Sigmoid colon (tissue), 6 donors: ENCODE measurements at regions not wholly inside any gene's neighbourhood (a gene's known extent, or its start where the extent isn't known, plus 50 kb on each side); places are given as distances from the start of the nearest gene placed in this dataset.
"Not testable (repeated sequence)": the region's sequence is repeated elsewhere in the genome, so short reads cannot be mapped to it uniquely, and the experiment has no call there.

ENCODE experiments used
- DNase-seq: peaks from one replicate; pipeline ENCODE4 v3.0.0-alpha.2; 2019
- H3K27ac ChIP-seq, 4 donors: fragments of 200-600 bp; sonication (generic); one replicate each; pipeline ENCODE4 v1.5.1; 2016 to 2019; ENCODE audit warnings: mild to moderate bottlenecking in 1 of 4
- H3K27me3 ChIP-seq, 3 donors: fragments of 200-600 bp; sonication (generic); one replicate each; pipeline ENCODE4 v1.5.1; 2019; ENCODE audit warnings: mild to moderate bottlenecking in 1 of 3
- H3K36me3 ChIP-seq, 4 donors: fragments of 200-600 bp; sonication (generic); one replicate each; pipeline ENCODE4 v1.5.1; 2016 to 2019
- H3K4me1 ChIP-seq, 4 donors: fragments of 200-600 bp; sonication (generic); one replicate each; pipeline ENCODE4 v1.5.1; 2017 to 2019
- H3K4me3 ChIP-seq, 4 donors: fragments of 200-600 bp; sonication (generic); one replicate each; pipeline ENCODE4 v1.5.1; 2017 to 2019; ENCODE audit warnings: mild to moderate bottlenecking in 2 of 4, moderate library complexity in 1 of 4
- H3K9me3 ChIP-seq, 4 donors: fragments of 200-600 bp in 3 of 4; sonication (generic) in 3 of 4; one replicate each; pipeline versions ENCODE4 v1.5.1 to v1.6.1; 2013 to 2019
- EP300 ChIP-seq, 4 donors: sonication (generic); formaldehyde crosslinking; IDR thresholded peaks; one replicate each; pipeline ENCODE4 v1.6.1; 2017; ENCODE audit warnings: antibody characterized with exemption in 4 of 4
- POLR2A ChIP-seq, 2 donors: fragments of 450-650 bp; IDR thresholded peaks; one replicate each; pipeline ENCODE4 v1.6.1; 2016; ENCODE audit warnings: antibody characterized with exemption in 2 of 2, mild to moderate bottlenecking in 2 of 2, moderate library complexity in 2 of 2
- POLR2AphosphoS5 ChIP-seq, 4 donors: sonication (generic); formaldehyde crosslinking; IDR thresholded peaks; one replicate each; pipeline ENCODE4 v1.6.1; 2017; ENCODE audit warnings: antibody characterized with exemption in 4 of 4
- WGBS, 2 donors: extraction: QIAGEN DNeasy Blood & Tissue Kit; methylation state at CpG; one replicate each; pipeline ENCODE4 v1.1.7; 2013; 5-methylcytosine and 5-hydroxymethylcytosine counted together
- intact Hi-C: fragments of 100-400 bp; cut with DNase I; formaldehyde crosslinking; loops from one replicate; pipeline ENCODE4 v1.15.1; 2023
- TF ChIP-seq, protein P1 (sequence below), 4 experiments: fragments of 450-650 bp in 3 of 4; fragments of 200-600 bp in 1 of 4; IDR thresholded peaks; one replicate each; pipeline ENCODE4 v1.5.1; 2016 to 2019; ENCODE audit warnings: antibody characterized with exemption in 4 of 4, mild to moderate bottlenecking in 3 of 4, moderate library complexity in 2 of 4
- donor health status: healthy with polysubstance abuse.
- donor health status: healthy.

DNA sequence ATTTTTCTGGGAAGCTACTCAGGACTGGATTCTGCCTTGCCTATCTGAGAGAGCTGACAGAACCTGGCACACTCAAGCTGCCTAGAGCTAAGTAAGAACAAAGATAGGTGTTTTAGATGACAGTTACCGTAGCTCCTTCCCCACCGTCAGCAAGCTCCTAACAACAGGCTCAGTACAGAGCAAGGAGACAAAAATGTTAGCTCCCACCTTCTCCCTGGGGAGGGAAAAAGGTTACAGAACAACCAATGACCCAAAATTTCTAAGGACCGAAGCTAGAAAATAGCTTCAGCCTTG, 1058.2 kb upstream of the PCDH20 start:
- Histone ChIP-seq H3K4me3 (no peak overlapping the region), H3K27ac (no peak overlapping the region), H3K27me3 (no peaks in the 10 kb centered on the region), H3K4me1 (no peaks in the 10 kb centered on the region), H3K36me3 (no peaks in the 10 kb centered on the region), H3K9me3 (no peaks in the 10 kb centered on the region)
- WGBS, 2 donors = 91 to 92% methylated on average over 3 of the region's 3 CpGs
- TF ChIP-seq EP300 (IDR thresholded peaks at IDR 0.05) = no peak
- TF ChIP-seq, protein P1, sequence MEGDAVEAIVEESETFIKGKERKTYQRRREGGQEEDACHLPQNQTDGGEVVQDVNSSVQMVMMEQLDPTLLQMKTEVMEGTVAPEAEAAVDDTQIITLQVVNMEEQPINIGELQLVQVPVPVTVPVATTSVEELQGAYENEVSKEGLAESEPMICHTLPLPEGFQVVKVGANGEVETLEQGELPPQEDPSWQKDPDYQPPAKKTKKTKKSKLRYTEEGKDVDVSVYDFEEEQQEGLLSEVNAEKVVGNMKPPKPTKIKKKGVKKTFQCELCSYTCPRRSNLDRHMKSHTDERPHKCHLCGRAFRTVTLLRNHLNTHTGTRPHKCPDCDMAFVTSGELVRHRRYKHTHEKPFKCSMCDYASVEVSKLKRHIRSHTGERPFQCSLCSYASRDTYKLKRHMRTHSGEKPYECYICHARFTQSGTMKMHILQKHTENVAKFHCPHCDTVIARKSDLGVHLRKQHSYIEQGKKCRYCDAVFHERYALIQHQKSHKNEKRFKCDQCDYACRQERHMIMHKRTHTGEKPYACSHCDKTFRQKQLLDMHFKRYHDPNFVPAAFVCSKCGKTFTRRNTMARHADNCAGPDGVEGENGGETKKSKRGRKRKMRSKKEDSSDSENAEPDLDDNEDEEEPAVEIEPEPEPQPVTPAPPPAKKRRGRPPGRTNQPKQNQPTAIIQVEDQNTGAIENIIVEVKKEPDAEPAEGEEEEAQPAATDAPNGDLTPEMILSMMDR (IDR thresholded peaks at IDR 0.05) = no peak
- no peak for TF ChIP-seq POLR2AphosphoS5 (IDR thresholded peaks at IDR 0.05)
- no peak for TF ChIP-seq POLR2A (IDR thresholded peaks at IDR 0.05)
- no peak for DNase-seq
- intact Hi-C loops = no loop called here

DNA sequence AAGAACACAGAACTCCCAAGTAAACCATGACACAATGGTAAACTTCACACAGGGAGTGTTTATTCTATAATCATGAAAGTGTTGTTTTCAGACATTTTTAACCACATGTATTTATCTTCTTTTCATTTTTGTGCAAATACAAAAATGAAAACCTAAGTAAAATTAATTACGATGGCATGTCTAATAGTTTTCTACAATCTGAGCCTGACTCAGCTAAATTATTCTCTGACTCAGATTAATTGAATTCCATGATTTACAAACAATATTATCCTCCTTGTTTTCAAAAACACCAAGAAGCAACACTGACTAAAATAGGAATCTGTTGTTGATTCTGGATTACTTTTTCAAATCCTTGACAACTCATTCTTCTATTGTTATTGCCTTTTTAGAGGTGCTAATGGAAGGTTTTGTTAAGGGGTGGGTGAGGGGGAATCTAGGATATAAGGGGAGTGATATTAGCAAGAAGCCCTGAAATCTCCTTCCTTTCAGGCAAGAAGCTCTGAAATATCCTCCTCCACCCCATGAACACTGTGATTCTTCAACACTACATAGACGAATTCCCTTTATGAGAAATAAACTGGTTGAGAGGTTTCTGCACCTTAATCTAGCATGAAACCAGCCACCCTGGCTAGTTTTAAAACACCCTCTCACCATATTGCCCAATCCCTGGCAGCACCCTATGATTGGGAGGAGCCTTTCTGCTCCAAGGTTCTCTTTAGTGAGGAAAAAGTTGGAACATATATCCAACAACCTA, 1057.7 kb upstream of the PCDH20 start:
- no peak overlapping the region for H3K27ac ChIP-seq
- H3K4me1 ChIP-seq = no peaks in the 10 kb centered on the region
- TF ChIP-seq, protein P1 (IDR thresholded peaks at IDR 0.05) = no peak
- TF ChIP-seq POLR2AphosphoS5 (IDR thresholded peaks at IDR 0.05) (no peak), EP300 (IDR thresholded peaks at IDR 0.05) (no peak), POLR2A (IDR thresholded peaks at IDR 0.05) (no peak)
- no peaks in the 10 kb centered on the region for H3K9me3 ChIP-seq
- no peaks in the 10 kb centered on the region for H3K27me3 ChIP-seq
- intact Hi-C loops = no loop called here
- 66 to 76% methylated on average over 2 of the region's 2 CpGs for WGBS, 2 donors
- no peak for DNase-seq
- no peaks in the 10 kb centered on the region for H3K36me3 ChIP-seq
- no peak overlapping the region for H3K4me3 ChIP-seq

DNA sequence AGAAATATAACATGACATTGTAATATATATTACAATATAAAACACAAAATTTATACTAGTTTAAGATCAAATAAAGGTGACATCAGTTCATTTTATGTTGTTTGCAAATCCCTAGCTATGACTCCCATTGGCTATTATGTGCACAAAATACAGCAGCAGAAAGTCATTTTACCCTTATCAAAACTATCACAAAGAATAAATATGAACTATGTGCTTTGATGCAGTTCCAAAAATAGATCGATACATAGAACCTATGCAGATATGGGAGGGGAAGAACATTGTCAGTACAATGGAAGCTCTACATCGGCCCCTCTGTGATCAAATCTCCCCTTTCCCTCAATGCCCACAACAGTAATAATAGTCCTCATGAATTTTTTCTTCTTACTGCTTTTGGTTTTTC, 1038.1 kb upstream of the PCDH20 start:
- TF ChIP-seq, protein P1 (IDR thresholded peaks at IDR 0.05) = no peak
- no peak for TF ChIP-seq EP300 (IDR thresholded peaks at IDR 0.05)
- no peak for TF ChIP-seq POLR2AphosphoS5 (IDR thresholded peaks at IDR 0.05)
- no peak for TF ChIP-seq POLR2A (IDR thresholded peaks at IDR 0.05)
- H3K27ac ChIP-seq = no peak overlapping the region
- no peak overlapping the region for H3K4me3 ChIP-seq
- 75 to 93% methylated on average over 2 of the region's 2 CpGs for WGBS, 2 donors
- H3K36me3 ChIP-seq = no peaks in the 10 kb centered on the region
- no peaks in the 10 kb centered on the region for H3K9me3 ChIP-seq
- DNase-seq = no peak
- H3K4me1 ChIP-seq = no peaks in the 10 kb centered on the region
- intact Hi-C loops = no loop called here
- no peaks in the 10 kb centered on the region for H3K27me3 ChIP-seq

DNA sequence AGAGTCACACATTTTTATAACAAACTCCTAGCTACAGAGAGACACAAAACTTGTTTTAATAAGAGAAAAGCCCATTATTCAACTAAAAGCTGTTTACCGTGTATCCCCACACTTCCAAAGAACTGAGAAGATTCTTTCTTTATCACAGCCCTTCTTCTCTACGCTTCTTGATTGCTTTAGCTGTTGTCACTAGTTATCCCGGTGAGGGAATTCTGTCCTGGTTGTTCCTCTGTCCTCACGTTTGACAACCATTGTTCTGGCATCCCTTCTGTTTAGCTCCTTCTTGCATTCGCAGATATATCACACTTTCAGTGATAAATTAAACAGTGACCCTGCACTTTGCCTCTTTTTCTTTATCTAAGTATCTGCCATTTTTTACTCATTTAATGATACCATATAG, 1035.1 kb upstream of the PCDH20 start:
- Histone ChIP-seq H3K27me3 (no peaks in the 10 kb centered on the region), H3K4me1 (no peaks in the 10 kb centered on the region), H3K9me3 (no peaks in the 10 kb centered on the region), H3K27ac (no peak overlapping the region), H3K4me3 (no peak overlapping the region), H3K36me3 (no peaks in the 10 kb centered on the region)
- WGBS, 2 donors = 46 to 70% methylated on average over 5 of the region's 5 CpGs
- DNase-seq = no peak
- TF ChIP-seq, protein P1 (IDR thresholded peaks at IDR 0.05) = no peak
- TF ChIP-seq POLR2AphosphoS5 (IDR thresholded peaks at IDR 0.05) (no peak), POLR2A (IDR thresholded peaks at IDR 0.05) (no peak)
- intact Hi-C loops = no loop called here

DNA sequence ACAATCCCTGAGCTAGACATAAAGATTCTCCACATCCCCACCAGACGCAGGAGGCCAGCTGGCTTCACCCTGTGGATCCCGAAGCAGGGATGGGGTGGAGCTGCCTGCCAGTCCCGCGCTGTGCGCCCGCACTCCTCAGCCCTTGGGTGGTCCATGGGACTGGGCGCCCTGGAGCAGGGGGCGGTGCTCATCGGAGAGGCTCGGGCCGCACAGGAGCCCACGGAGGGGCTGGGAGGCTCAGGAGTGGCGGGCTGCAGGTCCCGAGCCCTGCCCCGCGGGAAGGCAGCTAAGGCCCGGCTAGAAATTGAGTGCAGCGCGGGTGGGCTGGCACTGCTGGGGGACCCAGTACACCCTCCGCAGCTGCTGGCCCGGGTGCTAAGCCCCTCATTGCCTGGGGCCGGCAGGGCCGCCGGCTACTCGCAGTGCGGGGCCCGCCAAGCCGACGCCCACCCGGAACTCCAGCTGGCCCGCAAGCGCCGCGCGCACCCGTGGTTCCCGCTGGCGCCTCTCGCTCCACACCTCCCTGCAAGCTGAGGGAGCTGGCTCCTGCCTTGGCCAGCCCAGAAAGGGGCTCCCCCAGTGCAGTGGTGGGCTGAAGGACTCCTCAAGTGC, 1032.2 kb upstream of the PCDH20 start:
- H3K4me1 ChIP-seq, H3K9me3 ChIP-seq, H3K27me3 ChIP-seq, DNase-seq, H3K36me3 ChIP-seq, H3K4me3 ChIP-seq, H3K27ac ChIP-seq, intact Hi-C loops: not testable (repeated sequence)
- 95 to 96% methylated on average over 39 of the region's 39 CpGs for WGBS, 2 donors
